ENCODE measurements at regions not wholly inside any gene's neighbourhood (a gene's known extent, or its start where the extent isn't known, plus 50 kb on each side); places are given as distances from the start of the nearest gene placed in this dataset.

GRCh38 chr3:25025236-25025635 is 402.8 kb upstream of the RARB start:
- Histone ChIP-seq H3K4me3 (ENCODE audit: low read depth, low read length) (no peak overlapping the region), H3K27ac (ENCODE audit: low read depth, low read length) (no peak overlapping the region), H3K27me3 (ENCODE audit: control insufficient read depth, insufficient read depth, low read length) (no peaks in the 10 kb centered on the region), H3K9me3 (ENCODE audit: control insufficient read depth, insufficient read depth, low read length) (no peaks in the 10 kb centered on the region)
- no peak for DNase-seq (ENCODE audit: low read depth, low spot score)
- POLR2A ChIA-PET = no interaction called here
- CTCF ChIA-PET = no interaction called here
- TF ChIP-seq CTCF (IDR thresholded peaks at IDR 0.05; ENCODE audit: low read depth, low read length) = no peak

GRCh38 chr3:25027650-25028049 is 400.4 kb upstream of the RARB start:
- no peak overlapping the region for H3K4me3 ChIP-seq (ENCODE audit: low read depth, low read length)
- no peaks in the 10 kb centered on the region for H3K27me3 ChIP-seq (ENCODE audit: control insufficient read depth, insufficient read depth, low read length)
- ChIA-PET CTCF (no interaction called here), POLR2A (no interaction called here)
- no peak overlapping the region for H3K27ac ChIP-seq (ENCODE audit: low read depth, low read length)
- DNase-seq (ENCODE audit: low read depth, low spot score) = no peak
- no peak for TF ChIP-seq CTCF (IDR thresholded peaks at IDR 0.05; ENCODE audit: low read depth, low read length)
- H3K9me3 ChIP-seq (ENCODE audit: control insufficient read depth, insufficient read depth, low read length) = no peaks in the 10 kb centered on the region

- H3K27ac ChIP-seq (ENCODE audit: low read depth, low read length) = no peak overlapping the region
- CTCF ChIA-PET = interaction anchor here (1.6 kb wide), 1 partner anchor 564 kb away, joined by 5 read pairs; no protein-coding TSS in a partner anchor
- no peak for TF ChIP-seq CTCF (IDR thresholded peaks at IDR 0.05; ENCODE audit: low read depth, low read length)
- POLR2A ChIA-PET = no interaction called here
- no peaks in the 10 kb centered on the region for H3K27me3 ChIP-seq (ENCODE audit: control insufficient read depth, insufficient read depth, low read length)
- H3K9me3 ChIP-seq (ENCODE audit: control insufficient read depth, insufficient read depth, low read length) = no peaks in the 10 kb centered on the region
- no peak for DNase-seq (ENCODE audit: low read depth, low spot score)
- H3K4me3 ChIP-seq (ENCODE audit: low read depth, low read length) = no peak overlapping the region
These were observed 398.2 kb upstream of the RARB start for GRCh38 chr3:25029820-25030219.

- DNase-seq (ENCODE audit: low read depth, low spot score) = no peak
- Histone ChIP-seq H3K27me3 (ENCODE audit: control insufficient read depth, insufficient read depth, low read length) (no peaks in the 10 kb centered on the region), H3K9me3 (ENCODE audit: control insufficient read depth, insufficient read depth, low read length) (no peaks in the 10 kb centered on the region), H3K4me3 (ENCODE audit: low read depth, low read length) (no peak overlapping the region), H3K27ac (ENCODE audit: low read depth, low read length) (no peak overlapping the region)
- no peak for TF ChIP-seq CTCF (IDR thresholded peaks at IDR 0.05; ENCODE audit: low read depth, low read length)
- POLR2A ChIA-PET = no interaction called here
- CTCF ChIA-PET = interaction anchor here (0.7 to 1.4 kb wide), 2 partner anchors 17 to 560 kb away, joined by 3 to 4 read pairs; no protein-coding TSS in a partner anchor
These were observed 395.7 kb upstream of the RARB start for GRCh38 chr3:25032344-25032743.

- ChIA-PET CTCF (interaction anchor here (0.6 to 1.8 kb wide), 5 partner anchors 9 to 560 kb away, joined by 3 to 9 read pairs (median 3); no protein-coding TSS in a partner anchor), POLR2A (no interaction called here)
- peak; percentile 34; the same call in 1 of the 2 replicates for TF ChIP-seq CTCF (IDR thresholded peaks at IDR 0.05; ENCODE audit: low read depth, low read length)
- no peak overlapping the region for H3K4me3 ChIP-seq (ENCODE audit: low read depth, low read length)
- no peaks in the 10 kb centered on the region for H3K27me3 ChIP-seq (ENCODE audit: control insufficient read depth, insufficient read depth, low read length)
- H3K9me3 ChIP-seq (ENCODE audit: control insufficient read depth, insufficient read depth, low read length) = no peaks in the 10 kb centered on the region
- DNase-seq (ENCODE audit: low read depth, low spot score) = no peak
- H3K27ac ChIP-seq (ENCODE audit: low read depth, low read length) = no peak overlapping the region
These were observed 394.5 kb upstream of the RARB start for GRCh38 chr3:25033407-25034029.
